Liver (tissue), 3 donors: ENCODE measurements at regions not wholly inside any gene's neighbourhood (a gene's known extent, or its start where the extent isn't known, plus 50 kb on each side); places are given as distances from the start of the nearest gene placed in this dataset.

ENCODE experiments used
- ATF3 ChIP-seq: IDR thresholded peaks from 2 replicates; pipeline ENCODE4 v1.6.1; 2016; ENCODE audit warnings: antibody characterized with exemption
- CTCF ChIP-seq: fragments of 150-350 bp; IDR thresholded peaks from 2 replicates; pipeline ENCODE4 v1.5.1; 2017; ENCODE audit warnings: improper control_type of control experiment, low read depth, low read length; ENCODE audit not compliant: missing input control
- EGR1 ChIP-seq, 2 donors: IDR thresholded peaks; 2 replicates each; pipeline ENCODE4 v1.6.1; 2016 to 2018; ENCODE audit warnings: antibody characterized with exemption in 2 of 2, low read depth in 2 of 2
- FOXA2 ChIP-seq: IDR thresholded peaks from 2 replicates; pipeline ENCODE4 v1.6.1; 2016; ENCODE audit warnings: antibody characterized with exemption
- HNF4A ChIP-seq, 2 donors: conservative IDR thresholded peaks; 2 replicates each; pipeline ENCODE4 v1.6.1; 2016; ENCODE audit warnings: antibody characterized with exemption in 2 of 2, mild to moderate bottlenecking in 2 of 2
- HNF4G ChIP-seq: IDR thresholded peaks from 2 replicates; pipeline ENCODE4 v1.6.1; 2016; ENCODE audit warnings: antibody characterized with exemption
- JUND ChIP-seq, 2 donors: IDR thresholded peaks; 2 replicates each; pipeline ENCODE4 v1.6.1; 2016; ENCODE audit warnings: antibody characterized with exemption in 2 of 2
- MAX ChIP-seq: IDR thresholded peaks from 2 replicates; pipeline ENCODE4 v1.6.1; 2016; ENCODE audit warnings: antibody characterized with exemption
- RAD21 ChIP-seq, 2 donors: IDR thresholded peaks; 2 replicates each; pipeline ENCODE4 v1.6.1; 2016; ENCODE audit warnings: antibody characterized with exemption in 2 of 2, mild to moderate bottlenecking in 2 of 2
- REST ChIP-seq: IDR thresholded peaks from 2 replicates; pipeline ENCODE4 v1.6.1; 2016; ENCODE audit warnings: antibody characterized with exemption, mild to moderate bottlenecking
- RXRA ChIP-seq, 2 donors: IDR thresholded peaks; 2 replicates each; pipeline ENCODE4 v1.6.1; 2017 to 2018; ENCODE audit warnings: antibody characterized with exemption in 2 of 2, mild to moderate bottlenecking in 1 of 2
- SP1 ChIP-seq: IDR thresholded peaks from 2 replicates; pipeline ENCODE4 v1.6.1; 2018; ENCODE audit warnings: antibody characterized with exemption, mild to moderate bottlenecking
- TAF1 ChIP-seq: conservative IDR thresholded peaks from 2 replicates; pipeline ENCODE4 v1.6.1; 2016; ENCODE audit warnings: antibody characterized with exemption, mild to moderate bottlenecking
- ZBTB33 ChIP-seq: IDR thresholded peaks from 2 replicates; pipeline ENCODE4 v1.6.1; 2016; ENCODE audit warnings: antibody characterized with exemption
- donor health status: healthy.
- donor health status: healthy.

GRCh38 chr9:84482607-84483006, 142.0 kb upstream of the SLC28A3 start:
- TF ChIP-seq TAF1 (no peak), REST (no peak), CTCF (no peak), EGR1 (IDR thresholded peaks at IDR 0.05; ENCODE audit: low read depth in 2 of 2) (no peak), RAD21 (IDR thresholded peaks at IDR 0.05) (no peak), RXRA (IDR thresholded peaks at IDR 0.05) (no peak), MAX (no peak), SP1 (no peak), ZBTB33 (no peak), HNF4G (no peak), JUND (IDR thresholded peaks at IDR 0.05) (no peak), HNF4A (conservative IDR thresholded peaks at IDR 0.05) (no peak), ATF3 (no peak), FOXA2 (no peak)
